Stimulated activated CD8-positive, alpha-beta memory T cell treated with anti-CD3 and anti-CD28 coated beads, Interleukin-12 subunit alpha, Interleukin-12 subunit beta, amount 100 ng/mL, for 24 hours (primary cell): ENCODE measurements at regions not wholly inside any gene's neighbourhood (a gene's known extent, or its start where the extent isn't known, plus 50 kb on each side); places are given as distances from the start of the nearest gene placed in this dataset.

Source experiments
- DNase-seq: peaks from one replicate; pipeline ENCODE4 v3.0.0-alpha.2; 2020; ENCODE audit errors: extremely low read depth

DNA sequence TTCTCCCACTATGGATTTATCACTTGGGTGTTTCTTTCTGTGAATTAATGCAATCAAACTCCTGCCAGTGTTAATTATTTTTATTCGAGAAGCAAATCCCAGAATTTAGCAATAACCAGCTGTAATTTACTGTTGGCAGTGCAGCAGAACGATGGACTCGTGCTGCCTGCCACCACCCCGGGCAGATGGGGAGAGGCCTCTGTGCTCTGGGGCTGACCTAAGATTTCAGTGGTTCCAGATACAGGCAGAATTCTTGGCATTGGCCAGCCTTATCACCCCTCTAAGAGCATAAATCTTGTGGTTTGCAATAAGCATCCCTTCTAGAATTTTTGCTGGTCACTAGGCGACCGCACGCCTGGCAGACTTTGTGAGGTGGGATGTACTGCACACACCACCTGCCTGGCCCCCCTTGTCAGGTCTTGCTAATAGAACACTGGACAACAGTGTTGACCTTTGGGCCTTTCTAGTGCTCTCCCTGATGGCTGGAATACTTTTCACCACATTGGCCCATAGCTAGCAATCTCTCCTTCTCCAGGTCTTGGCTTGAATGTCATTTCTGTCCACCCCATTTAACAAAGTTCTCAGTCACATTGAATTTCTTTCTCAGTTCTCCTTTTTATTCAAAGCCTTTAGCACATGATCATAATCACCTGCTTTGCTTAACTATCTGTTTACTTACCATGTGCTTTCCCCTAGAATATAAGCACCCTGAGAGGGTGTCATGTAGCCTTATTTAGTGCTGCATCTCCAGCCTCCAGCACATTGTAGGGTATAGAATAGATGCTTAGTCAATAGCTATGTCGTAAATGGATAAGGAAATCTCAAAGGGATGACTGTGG is 122.1 kb upstream of the DYNLRB2 start:
- DNase-seq = no peak

DNA sequence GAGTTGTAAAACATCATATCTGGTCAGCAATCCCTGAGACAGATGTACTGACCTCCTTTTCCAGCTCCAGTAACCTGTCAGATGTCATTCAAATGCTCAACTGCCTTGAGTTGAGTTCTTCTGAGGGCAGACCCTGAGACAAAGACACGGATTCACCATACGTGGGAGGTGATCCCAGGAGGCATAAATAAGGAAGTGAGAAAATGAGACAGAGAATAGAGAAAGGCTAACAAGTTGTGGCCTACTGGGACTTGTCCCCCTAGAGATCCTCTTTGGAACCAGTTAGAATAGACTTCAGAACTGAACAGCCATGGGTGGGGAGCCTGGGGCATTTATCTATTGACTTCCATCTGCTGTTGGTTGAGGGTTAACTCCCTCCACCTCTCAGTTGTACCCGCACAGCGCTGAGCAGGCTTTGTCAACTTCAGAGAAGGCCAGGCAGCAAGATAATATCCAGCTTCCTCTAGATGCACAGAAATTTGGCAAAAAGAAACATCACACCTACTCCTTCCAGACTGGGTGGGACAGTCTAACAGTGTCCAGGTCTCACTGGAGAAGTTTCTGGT is 123.0 kb upstream of the DYNLRB2 start:
- no peak for DNase-seq

DNA sequence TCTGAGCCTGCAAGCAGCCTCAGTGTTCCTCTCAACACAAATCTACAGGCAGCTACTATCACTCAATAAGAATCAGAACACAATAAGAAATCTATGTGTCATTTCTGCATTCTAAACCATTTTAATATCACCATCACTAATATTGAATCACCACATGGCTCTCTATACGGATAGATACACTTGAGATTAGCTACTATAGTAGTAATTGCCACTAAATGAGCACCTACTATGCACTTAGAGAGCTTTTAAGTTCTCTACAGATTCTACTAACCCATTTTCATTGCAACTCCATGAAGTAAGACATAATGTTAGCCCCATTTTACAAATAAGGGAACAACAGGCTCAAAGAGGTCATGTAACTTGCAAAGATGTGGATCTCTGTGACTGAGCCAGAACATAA is 132.8 kb upstream of the DYNLRB2 start:
- DNase-seq = no peak

DNA sequence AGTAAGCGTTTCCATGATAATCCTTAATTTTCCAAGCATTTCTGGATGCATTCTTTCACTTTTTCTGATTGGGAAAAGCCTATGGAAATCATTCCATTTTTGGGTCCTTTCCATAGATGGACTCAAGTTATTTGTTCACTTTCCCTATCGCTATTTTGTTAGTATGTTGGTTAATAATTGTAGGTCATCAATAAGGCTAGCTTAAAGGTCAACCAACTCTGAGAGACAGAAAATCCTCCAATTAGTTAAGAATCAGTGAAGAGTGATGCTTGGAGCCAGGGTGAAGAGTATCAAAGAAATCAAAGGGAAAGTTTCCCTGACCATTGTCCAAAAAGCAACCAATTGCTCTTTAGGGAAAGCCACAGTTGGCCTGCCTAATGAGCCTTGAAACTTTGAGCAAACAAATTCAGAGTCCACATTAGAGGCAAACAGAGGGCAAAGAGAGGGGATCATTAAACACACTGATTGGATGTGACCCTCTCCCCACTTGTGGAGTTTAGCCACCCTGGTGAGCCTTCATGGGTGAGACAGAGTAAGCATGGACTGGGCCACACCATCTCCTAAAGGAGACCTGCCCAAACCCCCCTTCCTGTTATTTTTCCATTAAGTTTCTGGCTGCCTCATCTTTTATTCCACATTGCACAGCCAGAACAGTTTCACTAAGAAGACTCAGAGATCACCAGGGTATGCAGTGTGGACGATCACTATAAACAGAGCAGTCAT is 133.4 kb upstream of the DYNLRB2 start:
- no peak for DNase-seq

DNA sequence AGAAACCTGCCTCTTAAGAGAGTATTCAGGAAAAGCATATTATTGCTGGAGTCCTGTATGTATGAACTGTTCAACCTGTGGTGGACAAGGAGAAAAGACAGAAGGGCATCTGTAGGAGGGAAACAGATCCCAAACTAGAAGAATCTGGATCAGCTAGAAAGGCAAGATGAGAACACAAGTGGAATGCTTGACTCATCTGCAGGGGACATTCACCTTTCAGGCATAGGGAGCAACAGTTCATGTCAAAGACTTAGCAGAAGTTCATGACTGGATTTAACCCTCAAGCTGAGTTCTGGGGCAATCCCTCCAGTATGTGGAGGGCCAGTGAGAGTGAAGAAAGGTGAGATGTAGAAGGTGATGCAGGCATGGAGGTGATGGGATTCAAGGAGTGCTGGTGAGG is 135.9 kb upstream of the DYNLRB2 start:
- no peak for DNase-seq

DNA sequence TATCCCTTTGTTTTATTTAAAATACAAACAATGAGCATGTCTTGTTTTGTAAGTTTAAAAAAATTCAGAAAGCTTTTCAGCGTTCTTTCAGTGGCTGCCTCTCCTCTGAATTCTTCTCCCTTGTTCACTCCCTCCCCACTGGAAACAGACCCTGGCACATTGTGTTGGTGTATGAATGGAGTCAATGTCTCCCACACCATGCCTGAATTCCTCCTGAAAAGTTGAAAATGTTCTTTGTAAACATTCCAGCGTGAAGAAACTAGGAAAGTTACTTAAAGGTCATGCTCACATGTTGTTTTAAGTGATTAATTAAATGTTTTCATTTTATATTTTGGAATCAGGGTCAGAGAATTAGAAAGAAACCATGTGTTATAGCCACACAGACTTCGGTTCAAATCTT is 136.9 kb upstream of the DYNLRB2 start:
- DNase-seq = no peak

DNA sequence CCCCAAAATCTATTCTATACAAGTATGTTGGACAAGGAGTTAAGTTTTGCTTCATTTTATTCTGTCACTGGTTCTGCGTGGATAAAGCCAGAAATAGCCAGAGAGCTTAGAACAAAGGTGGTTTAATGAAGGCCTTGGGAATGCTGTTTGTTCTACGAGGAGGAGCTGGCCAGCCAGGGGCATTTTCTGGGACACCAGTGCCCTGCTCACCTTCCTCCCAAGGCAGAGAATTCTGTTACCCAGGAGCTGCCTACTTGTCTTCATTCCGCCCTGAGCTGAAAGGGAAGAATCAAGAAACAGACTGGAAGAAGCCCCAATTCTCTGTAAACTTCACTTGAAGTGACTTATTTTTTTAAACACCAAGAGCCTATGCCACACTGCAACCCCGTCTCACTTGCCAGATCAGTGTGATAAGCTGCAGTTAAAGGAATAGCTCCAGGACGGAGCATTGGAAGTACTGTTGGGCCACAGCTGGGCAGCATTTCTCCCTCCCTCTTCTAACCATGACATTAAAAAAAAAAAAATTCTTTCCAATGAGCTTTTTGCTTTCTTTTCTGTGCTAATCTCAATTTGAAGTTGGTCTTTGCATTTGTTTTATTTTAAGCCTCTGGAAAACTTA is 149.8 kb upstream of the DYNLRB2 start:
- no peak for DNase-seq

DNA sequence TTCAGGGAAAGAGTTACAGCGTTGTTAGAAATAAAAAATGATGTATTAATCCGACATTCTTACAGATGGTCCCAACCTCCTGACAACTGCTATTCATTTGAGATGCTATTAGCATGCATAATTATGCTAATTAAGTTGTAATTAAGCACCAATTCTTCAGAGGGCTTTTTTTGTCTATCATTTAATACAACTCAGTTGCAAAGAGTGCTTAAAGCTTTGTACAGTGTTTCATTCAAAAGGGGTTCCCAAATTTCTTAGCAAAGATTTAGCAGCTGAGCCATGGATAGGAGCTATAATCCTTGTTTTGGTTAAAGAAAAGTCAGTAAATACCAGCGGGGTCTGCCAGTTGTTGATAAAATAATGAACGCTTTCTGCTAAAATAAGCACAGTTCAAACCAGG is 150.7 kb upstream of the DYNLRB2 start:
- DNase-seq = no peak

DNA sequence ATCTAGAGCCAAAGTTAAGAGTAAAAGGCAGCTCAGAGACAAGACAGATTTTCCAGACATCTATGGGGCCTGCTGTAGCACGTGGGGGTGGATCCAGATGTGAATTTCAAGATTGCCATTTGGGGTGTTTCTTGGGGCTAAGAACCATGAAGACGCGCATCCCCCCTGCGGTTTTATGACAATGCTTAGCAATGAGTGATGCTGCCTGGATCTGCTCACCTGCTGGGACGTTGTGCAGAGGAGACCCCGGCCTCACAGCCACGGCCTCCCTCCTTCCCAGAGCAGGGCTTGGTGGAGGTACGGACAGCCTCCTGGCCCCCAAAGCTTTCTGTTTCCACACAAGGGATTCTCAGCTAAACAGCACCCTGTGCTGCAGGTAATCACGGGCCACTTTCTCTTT is 151.5 kb upstream of the DYNLRB2 start:
- no peak for DNase-seq

DNA sequence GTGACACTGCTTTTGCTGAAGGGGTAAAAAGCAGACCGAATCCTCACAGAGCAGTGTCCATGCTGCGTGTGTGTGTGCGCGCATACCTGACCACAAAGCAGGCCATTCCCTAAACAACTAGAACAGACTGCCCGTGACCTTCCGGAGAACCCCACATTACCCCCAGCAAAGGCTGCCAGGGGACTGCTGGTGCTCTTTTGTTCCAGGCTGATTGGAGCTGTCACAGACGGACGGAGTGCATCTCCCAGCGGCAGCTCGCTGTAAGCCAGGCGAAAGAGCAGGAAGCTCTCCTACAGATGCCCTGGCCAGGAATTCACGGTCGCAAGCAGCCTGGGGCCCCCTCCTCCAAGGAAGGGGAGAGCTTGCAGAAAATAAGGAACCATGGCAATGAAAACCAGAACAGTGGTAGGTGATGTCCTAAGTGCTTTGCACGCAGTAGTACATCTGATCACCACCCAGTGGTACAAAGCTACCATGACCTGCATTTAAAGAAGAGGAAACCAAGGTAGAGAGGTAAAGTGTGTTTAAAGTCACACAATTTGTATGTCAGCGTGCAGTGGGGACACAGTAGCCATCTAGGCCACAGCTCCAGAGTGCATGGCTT is 153.4 kb upstream of the DYNLRB2 start:
- no peak for DNase-seq

DNA sequence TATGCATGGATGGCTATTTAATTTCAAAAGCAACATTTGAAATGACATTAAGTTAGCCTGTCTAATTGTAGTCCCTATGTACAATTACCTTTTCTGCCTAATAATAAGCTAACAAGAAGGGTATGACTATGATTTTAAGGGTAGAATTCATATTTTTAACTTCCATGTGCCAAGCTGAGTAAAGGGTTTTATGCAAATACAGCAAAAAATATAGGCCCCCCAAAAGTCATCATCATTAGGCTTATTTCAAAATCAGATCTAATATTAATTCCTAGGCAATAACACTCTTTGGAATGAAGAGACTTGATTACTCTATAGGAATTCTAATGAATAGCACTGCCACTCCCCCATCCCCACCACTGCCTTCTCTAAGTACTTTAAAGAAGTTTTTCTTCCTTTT is 155.9 kb upstream of the DYNLRB2 start:
- no peak for DNase-seq

DNA sequence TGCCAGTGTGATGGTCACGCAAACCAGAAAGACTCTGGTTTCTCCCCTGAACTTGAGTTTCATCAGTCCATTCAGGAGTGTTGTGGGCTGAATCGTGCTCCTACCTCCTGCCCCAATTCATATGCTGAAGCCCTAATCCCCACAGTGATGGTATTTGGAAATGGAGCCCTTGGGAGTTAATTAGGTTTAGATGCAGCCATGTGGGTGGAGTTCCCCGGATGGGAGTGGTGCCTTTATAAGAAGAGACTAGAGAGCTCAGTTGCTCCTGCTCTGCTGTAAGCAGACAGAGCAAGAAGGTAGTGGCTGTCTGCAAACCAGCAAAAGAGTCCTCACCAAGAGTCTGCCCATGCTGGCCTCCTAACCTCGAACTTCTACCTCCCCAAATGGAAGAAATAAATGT is 160.3 kb upstream of the DYNLRB2 start:
- DNase-seq = no peak

DNA sequence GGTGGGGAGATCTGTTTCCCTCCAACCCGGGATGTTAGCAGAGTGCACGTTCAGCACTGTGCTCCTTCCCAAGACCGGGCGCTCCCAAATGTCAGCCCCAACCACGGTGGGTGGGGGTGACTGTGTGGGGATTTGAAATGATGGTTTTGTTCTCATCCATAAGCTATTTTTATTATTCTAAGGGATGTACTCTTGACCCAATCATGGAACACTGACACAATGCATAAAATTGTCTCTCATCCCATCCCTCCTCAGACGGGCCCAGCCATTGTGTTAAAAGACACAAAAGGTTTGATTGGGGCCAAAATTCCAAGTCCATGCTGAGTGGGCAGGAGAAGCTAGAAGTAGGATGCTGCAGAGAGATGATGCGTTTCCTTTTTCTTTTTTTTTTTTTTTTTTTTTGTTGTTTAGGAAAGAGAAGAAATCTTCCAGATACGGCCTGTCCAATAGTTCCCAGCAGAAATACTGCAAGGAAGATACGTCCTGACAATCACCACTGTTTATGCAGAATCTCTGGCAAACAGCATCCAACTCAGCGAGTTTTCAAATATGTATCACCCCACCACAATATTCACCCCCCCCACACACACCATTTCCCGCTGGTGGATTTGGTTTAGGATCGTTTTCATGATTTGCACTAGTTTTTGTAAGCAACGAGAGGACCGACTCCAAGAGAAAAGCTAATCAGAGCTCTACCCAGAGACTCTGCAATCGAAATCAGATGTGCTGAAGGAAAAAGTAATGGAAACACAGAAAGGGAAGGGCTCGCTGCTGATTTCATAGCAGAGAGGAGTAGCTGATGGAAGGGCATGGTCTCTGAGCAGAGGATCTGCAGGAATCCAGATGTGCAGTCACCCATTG is 163.5 kb upstream of the DYNLRB2 start:
- no peak for DNase-seq

DNA sequence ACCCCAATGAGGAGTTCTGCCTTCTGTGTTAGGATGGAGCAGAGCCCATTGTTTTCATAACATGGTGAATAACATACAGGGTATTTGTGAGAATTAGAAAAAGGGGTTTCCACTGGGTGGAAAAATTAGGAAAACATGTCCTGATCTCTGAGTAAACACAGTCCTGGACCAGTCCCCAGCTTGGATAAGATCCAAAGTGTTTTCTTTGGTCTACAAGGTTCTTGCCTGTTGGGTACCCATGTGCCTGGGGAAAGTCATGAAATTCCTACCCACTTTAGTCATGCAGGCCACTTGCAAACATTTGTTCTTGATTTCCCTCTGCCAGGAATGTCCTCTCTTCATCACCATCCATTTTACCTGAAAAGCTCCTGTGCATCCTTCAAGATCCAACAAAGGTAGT is 164.8 kb upstream of the DYNLRB2 start:
- DNase-seq = no peak

DNA sequence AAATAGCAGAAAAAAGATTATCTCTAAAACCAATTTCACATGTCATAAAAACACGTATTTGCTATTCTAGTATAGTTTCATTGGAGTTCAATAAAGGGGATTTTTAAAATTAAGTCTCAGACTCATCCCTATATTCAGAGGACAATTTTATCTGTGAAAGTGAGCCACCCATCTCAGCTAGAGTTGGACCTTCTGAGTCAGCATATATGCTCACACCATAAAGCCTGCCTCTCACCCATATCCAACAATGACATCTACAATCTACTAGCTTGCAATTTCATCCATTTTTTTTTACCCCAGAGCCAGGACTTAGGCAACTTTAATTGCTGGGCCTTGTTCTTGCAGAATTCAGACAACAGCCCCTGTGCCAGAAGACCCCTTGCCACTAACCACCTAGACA is 165.3 kb upstream of the DYNLRB2 start:
- no peak for DNase-seq

DNA sequence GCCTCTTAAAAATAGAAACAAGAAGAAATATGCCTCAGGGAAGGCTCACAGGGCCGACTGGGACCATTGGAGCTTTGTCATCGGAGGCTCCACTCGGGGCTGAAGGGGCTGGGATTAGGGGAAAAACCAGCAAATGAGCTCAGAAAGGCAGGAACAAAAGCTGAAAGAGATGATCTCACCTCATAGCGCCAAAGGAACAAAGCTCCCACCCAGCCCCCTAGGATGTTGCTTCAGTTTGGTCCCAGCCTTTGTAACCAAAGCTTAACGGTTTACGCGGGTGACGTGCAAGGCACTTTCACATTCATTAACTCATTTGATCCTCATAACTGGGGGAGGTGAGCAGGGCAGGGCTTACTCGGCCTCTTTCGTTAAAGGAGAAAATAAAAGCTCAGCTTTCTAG is 168.5 kb upstream of the DYNLRB2 start:
- no peak for DNase-seq

DNA sequence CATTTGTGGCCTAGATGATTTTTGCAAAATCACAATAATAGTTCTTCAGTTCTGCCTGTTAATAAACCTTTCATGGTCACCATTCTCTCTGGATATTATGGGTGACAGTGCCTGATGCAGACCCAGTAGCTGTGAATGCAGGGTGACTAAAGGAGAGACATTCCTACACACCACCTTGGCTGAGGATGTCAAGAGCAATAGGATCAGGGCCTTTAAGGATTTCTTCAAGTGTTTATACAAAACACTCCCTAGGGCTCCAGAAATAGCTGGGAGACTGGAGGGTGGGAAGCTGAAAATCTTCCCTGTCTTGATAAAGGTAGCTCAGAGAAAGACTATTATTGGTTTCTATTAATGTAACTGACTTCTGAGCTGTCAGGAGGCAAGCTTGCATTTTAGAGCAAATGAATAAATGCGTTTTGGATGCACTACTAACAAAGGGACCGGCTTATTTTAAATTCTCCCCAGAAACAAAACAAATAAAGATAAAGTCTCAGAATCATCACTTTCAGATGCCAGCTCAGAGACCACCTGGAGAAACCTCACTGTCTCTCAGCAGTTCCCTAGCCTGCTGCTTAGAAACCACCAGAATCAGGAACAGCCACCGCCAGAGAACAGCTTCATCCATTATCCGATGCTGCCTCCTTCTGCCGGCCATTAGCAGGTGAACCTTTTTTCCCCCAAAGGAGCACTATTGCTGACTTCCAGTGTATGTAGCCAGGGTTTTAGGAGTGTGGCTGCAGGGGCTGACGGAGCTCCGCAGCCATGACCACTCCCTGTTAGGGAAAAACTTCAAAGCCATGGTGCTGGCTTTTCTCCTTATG is 171.4 kb upstream of the DYNLRB2 start:
- no peak for DNase-seq

DNA sequence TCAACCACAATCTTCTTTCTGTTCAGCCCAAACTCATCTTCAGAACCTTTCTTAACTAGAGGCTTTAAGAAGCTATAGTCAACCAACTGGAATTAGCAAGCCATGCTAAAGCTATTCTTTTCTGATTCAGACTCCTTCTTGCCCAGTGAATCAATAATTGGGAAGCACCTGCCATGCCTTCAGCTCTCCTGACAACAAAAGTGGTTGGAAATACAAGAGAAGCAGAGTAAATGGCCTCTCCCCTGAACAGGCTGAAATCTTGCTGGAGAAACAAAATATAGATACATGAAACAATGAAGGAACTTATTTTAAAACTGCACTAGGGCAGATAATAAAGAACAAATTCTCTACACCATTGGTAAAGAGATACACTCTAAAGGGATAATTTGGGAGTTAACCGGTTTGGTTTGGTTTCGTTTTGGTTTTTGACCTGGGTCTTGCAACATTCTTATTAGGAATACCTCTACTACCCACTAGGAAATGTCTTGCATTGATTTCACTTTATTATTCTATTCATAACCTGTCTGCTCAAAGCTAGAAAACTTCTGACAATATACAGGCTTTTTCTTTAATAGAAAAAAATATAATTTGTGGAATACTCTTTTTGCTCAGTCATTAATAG is 173.6 kb upstream of the DYNLRB2 start:
- DNase-seq = no peak

DNA sequence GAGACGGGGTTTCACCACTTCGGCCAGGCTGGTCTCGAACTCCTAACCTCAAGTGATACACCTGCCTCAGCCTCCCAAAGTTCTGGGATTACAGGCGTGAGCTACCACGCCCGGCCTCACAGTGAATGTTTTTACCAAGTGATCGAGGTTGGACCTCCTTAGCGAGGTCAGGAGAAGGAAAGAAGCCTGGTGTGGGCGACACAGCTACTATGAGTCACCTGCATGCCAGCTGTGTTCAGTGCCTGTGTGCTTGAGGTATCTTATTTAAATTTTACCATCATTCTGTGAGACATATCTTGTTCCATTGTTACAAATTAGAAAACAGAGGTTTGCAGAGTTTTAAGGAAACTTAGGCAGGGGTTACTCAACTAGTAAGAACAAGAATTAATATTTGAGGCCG is 174.8 kb upstream of the DYNLRB2 start:
- DNase-seq = no peak

DNA sequence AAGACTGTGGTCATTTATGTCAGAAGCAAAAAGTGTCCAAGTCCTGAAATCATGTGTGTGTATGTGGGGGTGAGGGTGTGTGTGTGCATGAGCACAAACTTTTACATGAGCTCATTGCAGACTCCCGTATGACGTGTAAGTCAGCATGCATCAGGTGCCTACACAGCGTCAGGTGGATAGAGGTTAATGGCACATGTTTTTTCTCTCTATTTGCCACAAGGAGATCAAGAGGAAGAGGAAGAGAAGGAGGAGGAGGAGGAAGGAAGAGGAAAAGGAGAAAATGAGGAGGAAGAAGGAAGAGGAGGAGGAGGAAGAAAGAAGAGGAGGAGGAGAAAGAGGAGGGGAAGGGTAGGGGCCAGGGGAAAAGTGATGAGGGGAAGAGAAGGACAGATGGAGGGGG is 178.0 kb upstream of the DYNLRB2 start:
- DNase-seq = no peak
